RWPE1 (cell line): ENCODE measurements at regions not wholly inside any gene's neighbourhood (a gene's known extent, or its start where the extent isn't known, plus 50 kb on each side); places are given as distances from the start of the nearest gene placed in this dataset.
"Not testable (repeated sequence)": the region's sequence is repeated elsewhere in the genome, so short reads cannot be mapped to it uniquely, and the experiment has no call there.

Experiments used
- CTCF ChIA-PET: fragments of 350-600 bp; sonication (Branson Sonifier 250); formaldehyde crosslinking; extraction: SDS; loops from one replicate; lab custom pipeline; 2021; lab: Yijun Ruan, JAX
- POLR2A ChIA-PET: fragments of 400-600 bp; formaldehyde crosslinking; extraction: SDS; loops from one replicate; lab custom pipeline; 2020; ENCODE audit warnings: antibody characterized with exemption; ENCODE audit not compliant: low non-redundant PET; lab: Yijun Ruan, JAX
- DNase-seq: peaks from one replicate; pipeline ENCODE4 v3.0.0; 2012; ENCODE audit warnings: low spot score
- H3K27ac ChIP-seq: fragments of 450-650 bp; 2 replicates; pipeline ENCODE4 v1.5.1; 2017
- TF ChIP-seq, protein P1 (sequence below): fragments of 450-650 bp; conservative IDR thresholded peaks from 2 replicates; pipeline ENCODE4 v1.5.1; 2017; ENCODE audit warnings: low read depth, mild to moderate bottlenecking

DNA sequence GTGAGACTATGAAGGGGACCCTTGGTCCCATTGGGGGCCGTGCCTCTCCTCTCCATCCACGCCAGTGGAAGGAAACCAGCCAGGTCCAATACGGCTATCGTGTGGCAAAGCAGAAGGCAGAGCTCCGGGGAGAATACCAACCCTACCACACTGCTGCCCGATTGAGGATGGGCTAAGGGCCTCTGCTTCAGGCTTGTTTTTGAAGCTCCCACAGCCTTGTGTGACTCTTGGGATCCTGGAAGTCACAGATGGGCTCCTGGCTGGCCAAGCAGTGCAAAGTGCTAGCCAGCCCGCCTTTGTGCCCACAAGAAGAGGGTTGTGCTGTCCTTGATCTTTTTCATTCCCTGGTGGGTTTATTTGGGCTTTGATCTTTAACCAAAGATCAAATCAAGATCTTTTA is 70.6 kb upstream of the ID2 start:
- TF ChIP-seq, protein P1, sequence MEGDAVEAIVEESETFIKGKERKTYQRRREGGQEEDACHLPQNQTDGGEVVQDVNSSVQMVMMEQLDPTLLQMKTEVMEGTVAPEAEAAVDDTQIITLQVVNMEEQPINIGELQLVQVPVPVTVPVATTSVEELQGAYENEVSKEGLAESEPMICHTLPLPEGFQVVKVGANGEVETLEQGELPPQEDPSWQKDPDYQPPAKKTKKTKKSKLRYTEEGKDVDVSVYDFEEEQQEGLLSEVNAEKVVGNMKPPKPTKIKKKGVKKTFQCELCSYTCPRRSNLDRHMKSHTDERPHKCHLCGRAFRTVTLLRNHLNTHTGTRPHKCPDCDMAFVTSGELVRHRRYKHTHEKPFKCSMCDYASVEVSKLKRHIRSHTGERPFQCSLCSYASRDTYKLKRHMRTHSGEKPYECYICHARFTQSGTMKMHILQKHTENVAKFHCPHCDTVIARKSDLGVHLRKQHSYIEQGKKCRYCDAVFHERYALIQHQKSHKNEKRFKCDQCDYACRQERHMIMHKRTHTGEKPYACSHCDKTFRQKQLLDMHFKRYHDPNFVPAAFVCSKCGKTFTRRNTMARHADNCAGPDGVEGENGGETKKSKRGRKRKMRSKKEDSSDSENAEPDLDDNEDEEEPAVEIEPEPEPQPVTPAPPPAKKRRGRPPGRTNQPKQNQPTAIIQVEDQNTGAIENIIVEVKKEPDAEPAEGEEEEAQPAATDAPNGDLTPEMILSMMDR, result no peak
- CTCF ChIA-PET, result no interaction called here
- POLR2A ChIA-PET, result no interaction called here
- no peak overlapping the region for H3K27ac ChIP-seq
- DNase-seq, result no peak

DNA sequence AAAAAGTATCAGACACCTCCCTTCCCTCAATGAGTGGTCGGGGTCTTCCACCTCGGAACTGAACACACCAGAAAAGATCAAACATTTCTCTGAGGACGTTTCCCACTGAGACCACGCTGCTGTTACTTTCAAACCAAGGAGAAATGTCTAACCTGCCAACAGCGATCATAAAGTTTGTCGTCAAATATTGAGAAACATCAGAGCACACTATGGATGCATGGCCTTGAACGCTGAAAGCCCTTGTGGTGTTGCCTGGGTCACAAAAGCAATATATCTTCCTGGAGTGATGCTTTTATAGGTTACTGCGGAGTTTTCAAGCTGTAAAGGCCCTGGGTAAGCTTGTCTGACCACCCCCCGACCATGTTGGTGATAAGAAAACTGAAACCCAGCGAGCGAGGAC is 70.2 kb upstream of the ID2 start:
- TF ChIP-seq, protein P1, result no peak
- no peak for DNase-seq
- POLR2A ChIA-PET, result no interaction called here
- CTCF ChIA-PET, result no interaction called here
- no peak overlapping the region for H3K27ac ChIP-seq

DNA sequence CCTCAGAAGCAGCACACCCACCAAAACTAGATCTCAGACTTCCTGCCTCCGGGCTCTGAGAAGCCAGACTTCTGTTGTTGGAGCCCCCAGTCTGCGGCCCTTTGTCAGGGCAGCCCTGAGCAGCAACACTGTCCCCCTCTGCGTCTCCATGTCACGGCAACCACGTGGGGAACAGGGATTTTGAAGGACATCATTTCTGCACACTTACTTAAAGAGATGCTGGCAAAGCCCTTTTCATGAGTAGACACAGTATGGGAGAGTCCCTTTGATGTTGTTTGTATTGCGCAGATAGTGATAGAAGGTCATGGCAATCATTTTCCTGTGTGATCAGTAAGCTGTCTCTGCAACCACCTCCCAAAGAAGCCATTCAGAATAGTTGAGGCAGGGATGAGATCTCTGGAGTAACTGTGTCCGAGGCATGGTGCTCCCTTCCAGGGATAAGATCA is 69.1 kb upstream of the ID2 start:
- no peak overlapping the region for H3K27ac ChIP-seq
- TF ChIP-seq, protein P1, result no peak
- CTCF ChIA-PET, result no interaction called here
- POLR2A ChIA-PET, result no interaction called here
- no peak for DNase-seq

DNA sequence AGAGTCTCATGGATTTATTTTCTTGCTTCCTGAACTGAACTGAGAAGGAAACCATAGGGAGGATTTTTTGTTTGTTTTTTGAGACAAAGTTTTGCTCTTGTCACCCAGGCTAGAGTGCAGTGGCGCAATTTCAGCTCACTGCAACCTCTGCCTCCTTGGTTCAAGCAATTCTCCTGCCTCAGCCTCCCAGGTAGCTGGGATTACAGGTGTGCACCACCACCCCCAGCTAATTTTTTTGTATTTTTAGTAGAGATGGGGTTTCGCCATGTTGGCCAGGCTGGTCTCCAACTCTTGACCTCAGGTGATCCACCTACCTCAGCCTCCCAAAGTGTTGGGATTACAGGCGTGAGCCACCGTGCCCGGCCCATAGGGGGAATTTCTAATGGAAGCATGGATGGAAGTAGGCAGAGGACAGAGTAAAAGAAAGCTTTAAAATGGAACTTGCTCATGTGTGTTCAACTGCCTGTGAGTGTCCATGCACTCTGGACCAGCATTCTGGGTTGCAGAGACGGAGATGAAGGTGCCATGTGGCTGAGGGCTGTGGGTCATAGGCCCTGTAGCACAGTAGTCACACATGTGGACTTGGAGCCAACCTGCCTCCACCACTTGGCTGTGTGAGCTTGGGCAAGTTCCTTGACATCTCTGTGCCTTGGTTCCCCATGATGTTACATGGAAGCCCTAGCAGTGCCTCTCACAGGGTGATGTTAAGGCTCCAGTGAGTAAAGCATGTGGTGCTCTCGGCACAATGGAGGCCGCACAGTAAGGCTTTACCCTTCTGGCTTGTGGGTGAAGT is 68.5 kb upstream of the ID2 start:
- CTCF ChIA-PET, POLR2A ChIA-PET, DNase-seq, H3K27ac ChIP-seq: not testable (repeated sequence)

DNA sequence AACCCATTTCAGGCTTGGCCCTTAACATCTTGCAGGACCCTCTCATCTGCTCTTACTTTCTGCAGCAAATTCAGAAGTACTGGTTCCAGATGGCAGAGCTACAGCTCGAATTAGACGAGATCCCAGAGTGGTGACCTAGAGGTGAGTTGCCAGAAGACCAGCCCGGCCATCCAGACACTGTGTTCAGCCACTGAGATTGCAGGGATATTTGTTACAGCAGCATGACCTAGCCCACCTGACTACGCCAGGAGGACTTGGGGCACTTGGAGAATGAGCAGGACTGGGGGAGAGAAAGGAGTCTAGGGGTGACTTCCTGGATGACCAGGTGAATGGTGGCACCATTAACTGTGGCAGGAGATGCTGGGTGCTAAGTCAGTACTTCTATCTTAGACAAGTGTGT is 67.2 kb upstream of the ID2 start:
- ChIA-PET CTCF (no interaction called here), POLR2A (no interaction called here)
- no peak overlapping the region for H3K27ac ChIP-seq
- TF ChIP-seq, protein P1, result no peak
- no peak for DNase-seq

DNA sequence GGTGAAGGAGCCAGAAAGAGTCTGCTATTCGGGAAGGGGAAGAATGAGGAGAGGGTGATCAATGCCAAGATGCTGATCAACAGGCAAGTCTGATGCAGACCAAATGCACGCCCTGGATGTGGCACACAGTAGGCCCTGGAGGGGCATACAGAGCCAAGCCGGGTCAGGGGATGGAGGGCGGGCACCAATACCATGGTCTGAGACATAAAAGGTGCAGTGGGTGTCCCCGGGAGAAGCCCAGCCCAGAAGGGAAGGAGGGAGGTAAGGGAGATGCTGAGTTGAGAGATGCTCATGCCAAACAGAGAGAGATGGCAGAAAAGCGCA is 66.6 kb upstream of the ID2 start:
- CTCF ChIA-PET, result no interaction called here
- H3K27ac ChIP-seq, result no peak overlapping the region
- POLR2A ChIA-PET, result no interaction called here
- no peak for DNase-seq
- TF ChIP-seq, protein P1, result no peak

DNA sequence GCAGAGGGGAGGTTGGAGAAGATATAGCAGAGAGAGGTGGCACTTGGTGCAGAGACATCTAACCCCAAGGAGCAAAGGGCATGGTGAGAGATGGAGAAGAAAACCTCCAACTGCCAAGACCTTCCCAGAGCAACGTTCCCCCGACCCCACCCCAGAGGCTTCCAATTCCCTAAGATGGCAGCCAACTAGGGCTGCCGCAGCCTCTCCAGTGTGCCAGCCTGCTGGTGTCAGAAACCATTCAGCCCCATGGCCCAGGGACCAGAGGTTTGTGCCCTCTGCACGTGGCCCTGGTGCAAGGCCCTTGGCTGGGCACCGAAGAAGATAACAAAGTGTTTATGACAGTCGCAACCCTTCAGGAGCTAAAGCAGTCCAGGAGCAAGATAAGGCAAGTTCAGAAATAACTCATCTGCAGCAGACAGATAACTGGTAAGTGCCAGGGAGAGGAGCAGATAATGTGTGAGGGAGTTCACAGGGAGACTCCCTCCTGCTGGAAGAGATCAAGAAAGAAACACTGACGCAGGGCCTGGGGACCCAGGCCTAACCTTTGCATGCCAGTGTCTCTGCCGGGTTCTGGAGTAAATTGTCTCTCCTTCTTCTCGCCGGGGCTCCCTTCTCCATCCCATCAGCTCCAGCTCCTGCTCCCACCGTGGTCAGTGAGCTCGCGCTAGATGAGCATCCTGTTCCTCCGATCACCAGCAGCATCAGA is 66.1 kb upstream of the ID2 start:
- ChIA-PET CTCF (interaction anchor here (0.6 kb wide), 1 partner anchor 9 kb away, joined by 3 read pairs; no protein-coding TSS in a partner anchor), POLR2A (no interaction called here)
- no peak for DNase-seq
- TF ChIP-seq, protein P1, result no peak
- H3K27ac ChIP-seq, result no peak overlapping the region
